ENCODE measurements at regions not wholly inside any gene's neighbourhood (a gene's known extent, or its start where the extent isn't known, plus 50 kb on each side); places are given as distances from the start of the nearest gene placed in this dataset.

DNA sequence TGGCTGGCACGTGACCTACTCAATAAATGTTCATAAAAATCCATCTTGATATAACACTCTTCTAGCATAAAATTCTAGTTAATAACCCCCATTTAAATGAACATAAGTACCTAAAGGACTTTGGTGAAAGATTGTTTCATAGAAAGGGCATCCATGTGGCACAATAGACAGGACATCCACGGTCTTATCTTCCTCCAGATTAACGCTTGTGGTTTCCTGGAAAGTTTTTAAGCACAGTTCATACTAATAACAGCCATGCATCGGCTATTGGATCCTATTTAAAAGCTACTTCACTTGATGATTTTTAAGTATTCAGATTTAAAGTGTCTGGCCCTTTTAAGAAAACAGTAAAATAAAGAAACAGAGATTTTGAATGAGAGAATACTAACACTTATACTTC lies 288.3 kb downstream of the AHR start:
- no peak overlapping the region for H3K27ac ChIP-seq (ENCODE audit: low read depth in 1 of 2, low read length in 2 of 2)
- no peaks in the 10 kb centered on the region for H3K36me3 ChIP-seq (replicated peaks in 1 of 2; ENCODE audit: control insufficient read depth in 1 of 2, insufficient read depth in 2 of 2, low read length in 2 of 2)
- no peak overlapping the region for H3K4me3 Mint-ChIP-seq
- H3K27me3 ChIP-seq (ENCODE audit: control insufficient read depth in 2 of 2, insufficient read depth in 2 of 2, low read length in 2 of 2): no peaks in the 10 kb centered on the region
- TF ChIP-seq, protein P1, sequence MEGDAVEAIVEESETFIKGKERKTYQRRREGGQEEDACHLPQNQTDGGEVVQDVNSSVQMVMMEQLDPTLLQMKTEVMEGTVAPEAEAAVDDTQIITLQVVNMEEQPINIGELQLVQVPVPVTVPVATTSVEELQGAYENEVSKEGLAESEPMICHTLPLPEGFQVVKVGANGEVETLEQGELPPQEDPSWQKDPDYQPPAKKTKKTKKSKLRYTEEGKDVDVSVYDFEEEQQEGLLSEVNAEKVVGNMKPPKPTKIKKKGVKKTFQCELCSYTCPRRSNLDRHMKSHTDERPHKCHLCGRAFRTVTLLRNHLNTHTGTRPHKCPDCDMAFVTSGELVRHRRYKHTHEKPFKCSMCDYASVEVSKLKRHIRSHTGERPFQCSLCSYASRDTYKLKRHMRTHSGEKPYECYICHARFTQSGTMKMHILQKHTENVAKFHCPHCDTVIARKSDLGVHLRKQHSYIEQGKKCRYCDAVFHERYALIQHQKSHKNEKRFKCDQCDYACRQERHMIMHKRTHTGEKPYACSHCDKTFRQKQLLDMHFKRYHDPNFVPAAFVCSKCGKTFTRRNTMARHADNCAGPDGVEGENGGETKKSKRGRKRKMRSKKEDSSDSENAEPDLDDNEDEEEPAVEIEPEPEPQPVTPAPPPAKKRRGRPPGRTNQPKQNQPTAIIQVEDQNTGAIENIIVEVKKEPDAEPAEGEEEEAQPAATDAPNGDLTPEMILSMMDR (IDR thresholded peaks at IDR 0.05): no peak
- no peak overlapping the region for H3K27ac Mint-ChIP-seq
- H3K9ac ChIP-seq (ENCODE audit: insufficient read depth, low read length, poor library complexity, severe bottlenecking): no peak overlapping the region
- H3K4me2 ChIP-seq (replicated peaks; ENCODE audit: extremely low read depth, low read length, poor library complexity, severe bottlenecking): no peak overlapping the region
- no peaks in the 10 kb centered on the region for H4K20me1 ChIP-seq (ENCODE audit: insufficient read depth, low read length)
- no peaks in the 10 kb centered on the region for H3K4me1 Mint-ChIP-seq
- H3K9me3 Mint-ChIP-seq: peaks cover 0 to 6% (median 0%) of the 10 kb centered on the region in 7 donors
- no CpG with 5 or more reads among the region's 4 CpGs for WGBS (ENCODE audit: insufficient coverage)
- DNase-seq: no peak
- peaks cover 0 to 7% (median 3%) of the 10 kb centered on the region in 3 donors for H3K27me3 Mint-ChIP-seq (ENCODE audit: low read depth in 3 of 3)
- no peaks in the 10 kb centered on the region for H3K9me3 ChIP-seq (replicated peaks in 1 of 2; ENCODE audit: control insufficient read depth in 1 of 2, insufficient read depth in 1 of 2, low read length in 2 of 2)
- H3K36me3 Mint-ChIP-seq: no peaks in the 10 kb centered on the region
- no peak overlapping the region for H3K4me3 ChIP-seq (replicated peaks in 1 of 3; ENCODE audit: low read depth in 2 of 3, low read length in 3 of 3)
- H3K79me2 ChIP-seq (ENCODE audit: insufficient read depth, low read length): no peaks in the 10 kb centered on the region
- H2AFZ ChIP-seq (ENCODE audit: insufficient read depth, low read depth, low read length, poor library complexity, severe bottlenecking): no peak overlapping the region
- H3K4me1 ChIP-seq (ENCODE audit: control insufficient read depth in 1 of 2, insufficient read depth in 2 of 2, low read length in 2 of 2): no peaks in the 10 kb centered on the region
- intact Hi-C loops (cut with micrococcal nuclease): no loop called here

DNA sequence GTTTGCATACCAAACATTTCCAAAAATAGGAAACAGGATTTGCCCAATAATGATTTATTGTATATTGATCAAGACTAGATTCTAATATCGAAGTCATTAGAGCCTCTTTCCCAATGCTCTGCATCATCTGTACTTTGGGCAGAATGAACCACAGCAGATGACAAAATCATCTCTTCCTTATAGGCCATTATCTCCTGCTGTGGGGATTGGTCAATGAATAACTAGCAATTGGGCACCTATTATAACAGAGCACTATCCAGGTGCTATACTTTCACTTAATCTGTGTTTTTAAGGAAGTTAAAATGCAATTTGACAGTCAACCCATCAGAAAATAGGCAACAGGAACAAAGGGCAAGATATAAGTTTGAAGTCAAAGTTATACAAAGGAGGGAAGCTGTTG lies 290.3 kb downstream of the AHR start:
- Histone ChIP-seq H3K9me3 (replicated peaks in 1 of 2; ENCODE audit: control insufficient read depth in 1 of 2, insufficient read depth in 1 of 2, low read length in 2 of 2) (no peaks in the 10 kb centered on the region), H4K20me1 (ENCODE audit: insufficient read depth, low read length) (no peaks in the 10 kb centered on the region), H3K27ac (ENCODE audit: low read depth in 1 of 2, low read length in 2 of 2) (no peak overlapping the region), H3K4me1 (ENCODE audit: control insufficient read depth in 1 of 2, insufficient read depth in 2 of 2, low read length in 2 of 2) (no peaks in the 10 kb centered on the region), H3K4me3 (replicated peaks in 1 of 3; ENCODE audit: low read depth in 2 of 3, low read length in 3 of 3) (no peak overlapping the region), H3K79me2 (ENCODE audit: insufficient read depth, low read length) (no peaks in the 10 kb centered on the region), H3K4me2 (replicated peaks; ENCODE audit: extremely low read depth, low read length, poor library complexity, severe bottlenecking) (no peak overlapping the region), H3K36me3 (replicated peaks in 1 of 2; ENCODE audit: control insufficient read depth in 1 of 2, insufficient read depth in 2 of 2, low read length in 2 of 2) (no peaks in the 10 kb centered on the region), H3K9ac (ENCODE audit: insufficient read depth, low read length, poor library complexity, severe bottlenecking) (no peak overlapping the region), H3K27me3 (ENCODE audit: control insufficient read depth in 2 of 2, insufficient read depth in 2 of 2, low read length in 2 of 2) (no peaks in the 10 kb centered on the region), H2AFZ (ENCODE audit: insufficient read depth, low read depth, low read length, poor library complexity, severe bottlenecking) (no peak overlapping the region)
- Mint-ChIP-seq H3K4me3 (no peak overlapping the region), H3K27me3 (ENCODE audit: low read depth in 3 of 3) (peaks cover 0 to 4% (median 4%) of the 10 kb centered on the region in 3 donors), H3K27ac (no peak overlapping the region), H3K9me3 (peaks cover 0 to 5% (median 0%) of the 10 kb centered on the region in 7 donors), H3K36me3 (no peaks in the 10 kb centered on the region), H3K4me1 (no peaks in the 10 kb centered on the region)
- TF ChIP-seq, protein P1 (IDR thresholded peaks at IDR 0.05): no peak
- intact Hi-C loops (cut with micrococcal nuclease): no loop called here
- no CpG with 5 or more reads among the region's 1 CpG for WGBS (ENCODE audit: insufficient coverage)
- DNase-seq: no peak

Data from CD14-positive monocyte (primary cell).